H9 (cell line): ENCODE measurements at regions not wholly inside any gene's neighbourhood (a gene's known extent, or its start where the extent isn't known, plus 50 kb on each side); places are given as distances from the start of the nearest gene placed in this dataset.

Experiments
- DNase-seq: peaks from one replicate; pipeline ENCODE4 v3.0.0-alpha.2; 2017
- H2AFZ ChIP-seq: one replicate; pipeline ENCODE4 v1.6.1; 2013; ENCODE audit warnings: mild to moderate bottlenecking, low read length, control low read depth, moderate library complexity
- H2AK5ac ChIP-seq: 2 replicates; pipeline ENCODE4 v1.6.1; 2013; ENCODE audit warnings: low read length, control low read depth, mixed read lengths; ENCODE audit not compliant: insufficient read length
- H2BK120ac ChIP-seq: one replicate; pipeline ENCODE4 v1.6.1; 2013; ENCODE audit warnings: low read depth, mild to moderate bottlenecking, low read length, control low read depth, inconsistent platforms; ENCODE audit not compliant: poor library complexity, severe bottlenecking
- H2BK12ac ChIP-seq: 2 replicates; pipeline ENCODE4 v1.6.1; 2013; ENCODE audit warnings: low read length, control low read depth, mixed read lengths, low read depth; ENCODE audit not compliant: insufficient read length
- H2BK15ac ChIP-seq: 2 replicates; pipeline ENCODE4 v1.6.1; 2013; ENCODE audit warnings: low read depth, low read length, control low read depth
- H2BK20ac ChIP-seq: one replicate; pipeline ENCODE4 v1.6.1; 2013; ENCODE audit warnings: low read depth, mild to moderate bottlenecking, low read length, control low read depth, inconsistent platforms; ENCODE audit not compliant: poor library complexity, severe bottlenecking
- H2BK5ac ChIP-seq: 2 replicates; pipeline ENCODE4 v1.6.1; 2013; ENCODE audit warnings: low read length, control low read depth, mixed read lengths; ENCODE audit not compliant: insufficient read length
- H3K14ac ChIP-seq: 2 replicates; pipeline ENCODE4 v1.6.1; 2013; ENCODE audit warnings: low read length, control low read depth; ENCODE audit not compliant: insufficient read depth
- H3K18ac ChIP-seq: 2 replicates; pipeline ENCODE4 v1.6.1; 2013; ENCODE audit warnings: low read depth, mild to moderate bottlenecking, mixed read lengths, low read length, control low read depth; ENCODE audit not compliant: insufficient read length
- H3K23ac ChIP-seq: 2 replicates; pipeline ENCODE4 v1.6.1; 2013; ENCODE audit warnings: low read length, control low read depth, mixed read lengths, low read depth; ENCODE audit not compliant: insufficient read length
- H3K23me2 ChIP-seq: 2 replicates; pipeline ENCODE4 v1.6.1; 2013; ENCODE audit warnings: low read depth, mild to moderate bottlenecking, mixed read lengths, low read length, control low read depth; ENCODE audit not compliant: insufficient read length, poor library complexity, severe bottlenecking
- H3K27ac ChIP-seq: 2 replicates; pipeline ENCODE4 v1.5.1; 2013; ENCODE audit warnings: low read length, control low read depth, mixed read lengths, low read depth; ENCODE audit not compliant: insufficient read length
- H3K27me3 ChIP-seq: 2 replicates; pipeline ENCODE4 v1.6.1; 2013; ENCODE audit warnings: low read length, control low read depth, inconsistent platforms; ENCODE audit not compliant: insufficient read depth
- H3K4ac ChIP-seq: 2 replicates; pipeline ENCODE4 v1.6.1; 2013; ENCODE audit warnings: low read depth, mild to moderate bottlenecking, control low read depth, inconsistent platforms, low read length, moderate library complexity
- H3K4me1 ChIP-seq: 2 replicates; pipeline ENCODE4 v1.6.1; 2013; ENCODE audit warnings: low read length, control low read depth, inconsistent platforms; ENCODE audit not compliant: insufficient read depth
- H3K4me2 ChIP-seq: 2 replicates; pipeline ENCODE4 v1.6.1; 2013; ENCODE audit warnings: low read length, control low read depth, mixed read lengths; ENCODE audit not compliant: insufficient read length, insufficient read depth
- H3K56ac ChIP-seq: 2 replicates; pipeline ENCODE4 v1.6.1; 2013; ENCODE audit warnings: low read depth, mild to moderate bottlenecking, mixed read lengths, low read length, control low read depth; ENCODE audit not compliant: insufficient read length
- H3K79me1 ChIP-seq: 2 replicates; pipeline ENCODE4 v1.6.1; 2013; ENCODE audit warnings: low read depth, mild to moderate bottlenecking, moderate library complexity, low read length, control low read depth, inconsistent platforms; ENCODE audit not compliant: insufficient read depth, poor library complexity, severe bottlenecking
- H3K79me2 ChIP-seq: 2 replicates; pipeline ENCODE4 v1.6.1; 2013; ENCODE audit warnings: low read length, control low read depth, inconsistent platforms; ENCODE audit not compliant: insufficient read depth
- H3K9ac ChIP-seq: 2 replicates; pipeline ENCODE4 v1.6.1; 2013; ENCODE audit warnings: low read length, control low read depth, mixed read lengths; ENCODE audit not compliant: insufficient read length; ENCODE audit errors: extremely low read depth
- H3K9me3 ChIP-seq: one replicate; pipeline ENCODE4 v1.6.1; 2013; ENCODE audit warnings: low read depth, low read length, inconsistent platforms; ENCODE audit not compliant: control insufficient read depth
- H3T11ph ChIP-seq: one replicate; pipeline ENCODE4 v1.6.1; 2013; ENCODE audit warnings: mild to moderate bottlenecking, low read length, control low read depth, inconsistent platforms
- H4K20me1 ChIP-seq: one replicate; pipeline ENCODE4 v1.6.1; 2013; ENCODE audit not compliant: control insufficient read depth, insufficient read length, insufficient read depth
- H4K5ac ChIP-seq: 2 replicates; pipeline ENCODE4 v1.6.1; 2013; ENCODE audit warnings: low read depth, mild to moderate bottlenecking, mixed read lengths, low read length, control low read depth; ENCODE audit not compliant: insufficient read length
- H4K8ac ChIP-seq: replicated peaks from 2 replicates; pipeline ENCODE4 v1.6.1; 2013; ENCODE audit warnings: low read length, control low read depth, mixed read lengths, low read depth; ENCODE audit not compliant: insufficient read length
- H4K91ac ChIP-seq: 2 replicates; pipeline ENCODE4 v1.6.1; 2013; ENCODE audit warnings: low read depth, mild to moderate bottlenecking, moderate library complexity, mixed read lengths, low read length, control low read depth; ENCODE audit not compliant: insufficient read length
- H3K27ac Mint-ChIP-seq, 3 experiments: 2 replicates in 2 of 3; 3 replicates in 1 of 3; pipeline ENCODE4 v1.8.0; 2020 to 2021; ENCODE audit warnings: mixed read lengths in 3 of 3, mild to moderate bottlenecking in 1 of 3, moderate library complexity in 1 of 3
- H3K27me3 Mint-ChIP-seq: 2 replicates; pipeline ENCODE4 v1.8.0; 2021; ENCODE audit warnings: low read depth, mild to moderate bottlenecking, moderate library complexity, mixed read lengths
- H3K36me3 Mint-ChIP-seq, 3 experiments: 2 replicates in 2 of 3; 3 replicates in 1 of 3; pipeline ENCODE4 v1.8.0; 2020 to 2021; ENCODE audit warnings: low read depth in 3 of 3, mixed read lengths in 3 of 3; ENCODE audit not compliant: insufficient read depth in 1 of 3
- H3K4me1 Mint-ChIP-seq, 2 experiments: 2 replicates each; pipeline ENCODE4 v1.8.0; 2020; ENCODE audit warnings: mixed read lengths in 2 of 2
- H3K4me3 Mint-ChIP-seq, 2 experiments: 2 replicates in 1 of 2; 3 replicates in 1 of 2; pipeline ENCODE4 v1.8.0; 2020 to 2021; ENCODE audit warnings: mild to moderate bottlenecking in 2 of 2, mixed read lengths in 2 of 2, moderate library complexity in 1 of 2
- H3K9me3 Mint-ChIP-seq, 2 experiments: 2 replicates in 1 of 2; 3 replicates in 1 of 2; pipeline ENCODE4 v1.8.0; 2020; ENCODE audit warnings: mild to moderate bottlenecking in 2 of 2, mixed read lengths in 2 of 2, moderate library complexity in 1 of 2
- CTCF ChIP-seq: fragments of 200-600 bp; sonication (generic); conservative IDR thresholded peaks from 3 replicates; pipeline ENCODE4 v1.8.0; 2021; ENCODE audit warnings: antibody characterized with exemption, mild to moderate bottlenecking
- WGBS: extraction: QIAGEN DNeasy Blood & Tissue Kit; methylation state at CpG from one replicate; pipeline ENCODE4 v1.1.7; 2013; ENCODE audit warnings: missing lambda C conversion rate, low lambda C conversion rate, mixed read lengths; ENCODE audit not compliant: insufficient read length; ENCODE audit errors: extremely low coverage; 5-methylcytosine and 5-hydroxymethylcytosine counted together

- Mint-ChIP-seq H3K27ac (no peak overlapping the region), H3K9me3 (peaks cover 77 to 92% of the 10 kb centered on the region in 2 experiments), H3K4me3 (no peak overlapping the region), H3K4me1 (no peaks in the 10 kb centered on the region), H3K36me3 (peaks cover 0 to 25% (median 3%) of the 10 kb centered on the region in 3 experiments; a peak in 3 of 7 replicates), H3K27me3 (no peaks in the 10 kb centered on the region; the same call in none of the 2 replicates)
- Histone ChIP-seq H3K9ac (no peak overlapping the region), H3K9me3 (peaks cover 8% of the 10 kb centered on the region), H3K4ac (no peak overlapping the region), H3K4me2 (no peak overlapping the region), H3T11ph (no peak overlapping the region), H3K23me2 (no peaks in the 10 kb centered on the region), H2BK120ac (no peak overlapping the region), H3K23ac (no peak overlapping the region), H3K79me1 (no peaks in the 10 kb centered on the region), H2BK5ac (no peak overlapping the region), H3K56ac (no peak overlapping the region), H2BK20ac (no peak overlapping the region), H2AFZ (no peak overlapping the region), H4K91ac (no peak overlapping the region), H4K8ac (no peak overlapping the region), H3K27ac (no peak overlapping the region), H4K5ac (no peak overlapping the region), H2BK12ac (no peak overlapping the region), H4K20me1 (no peaks in the 10 kb centered on the region), H3K4me1 (no peaks in the 10 kb centered on the region), H2BK15ac (no peak overlapping the region), H3K79me2 (no peaks in the 10 kb centered on the region), H3K14ac (no peak overlapping the region), H2AK5ac (no peak overlapping the region), H3K27me3 (no peaks in the 10 kb centered on the region), H3K18ac (no peak overlapping the region)
- no peak for DNase-seq
- TF ChIP-seq CTCF, result no peak
- no CpG with 5 or more reads among the region's 4 CpGs for WGBS
Measured at GRCh38 chr7:153835103-153835502, 217.1 kb upstream of the DPP6 start.
